ENCODE measurements at regions not wholly inside any gene's neighbourhood (a gene's known extent, or its start where the extent isn't known, plus 50 kb on each side); places are given as distances from the start of the nearest gene placed in this dataset.

DNA sequence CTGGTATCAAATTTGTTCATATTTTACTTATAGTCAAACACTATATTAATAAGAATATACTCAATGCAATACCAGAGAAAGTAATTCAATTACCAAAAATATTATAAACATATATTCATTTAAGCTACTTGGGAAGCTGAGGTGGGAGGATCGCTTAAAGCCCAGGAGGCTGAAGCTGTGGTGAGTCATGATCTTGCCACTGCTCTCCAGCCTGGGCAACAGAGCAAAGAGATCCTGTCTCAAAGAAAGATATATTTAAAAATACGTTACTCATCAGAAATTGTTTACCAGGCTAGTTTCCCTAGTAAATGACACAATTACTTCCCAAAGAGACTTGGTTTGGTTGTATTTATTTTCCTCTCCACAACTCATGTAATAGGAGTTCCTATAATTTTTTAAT lies 433.6 kb downstream of the GASK1B start:
- intact Hi-C loops (cut with DNase I; ENCODE audit: low total_unique reads) = no loop called here
- no peaks in the 10 kb centered on the region for H3K4me1 ChIP-seq
- TF ChIP-seq POLR2A (IDR thresholded peaks at IDR 0.05) = no peak
- TF ChIP-seq, protein P1, sequence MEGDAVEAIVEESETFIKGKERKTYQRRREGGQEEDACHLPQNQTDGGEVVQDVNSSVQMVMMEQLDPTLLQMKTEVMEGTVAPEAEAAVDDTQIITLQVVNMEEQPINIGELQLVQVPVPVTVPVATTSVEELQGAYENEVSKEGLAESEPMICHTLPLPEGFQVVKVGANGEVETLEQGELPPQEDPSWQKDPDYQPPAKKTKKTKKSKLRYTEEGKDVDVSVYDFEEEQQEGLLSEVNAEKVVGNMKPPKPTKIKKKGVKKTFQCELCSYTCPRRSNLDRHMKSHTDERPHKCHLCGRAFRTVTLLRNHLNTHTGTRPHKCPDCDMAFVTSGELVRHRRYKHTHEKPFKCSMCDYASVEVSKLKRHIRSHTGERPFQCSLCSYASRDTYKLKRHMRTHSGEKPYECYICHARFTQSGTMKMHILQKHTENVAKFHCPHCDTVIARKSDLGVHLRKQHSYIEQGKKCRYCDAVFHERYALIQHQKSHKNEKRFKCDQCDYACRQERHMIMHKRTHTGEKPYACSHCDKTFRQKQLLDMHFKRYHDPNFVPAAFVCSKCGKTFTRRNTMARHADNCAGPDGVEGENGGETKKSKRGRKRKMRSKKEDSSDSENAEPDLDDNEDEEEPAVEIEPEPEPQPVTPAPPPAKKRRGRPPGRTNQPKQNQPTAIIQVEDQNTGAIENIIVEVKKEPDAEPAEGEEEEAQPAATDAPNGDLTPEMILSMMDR (IDR thresholded peaks at IDR 0.05) = no peak
- TF ChIP-seq POLR2AphosphoS5 (IDR thresholded peaks at IDR 0.05) = no peak
- no peaks in the 10 kb centered on the region for H3K9me3 ChIP-seq
- H3K4me3 ChIP-seq = no peak overlapping the region
- no peaks in the 10 kb centered on the region for H3K27me3 ChIP-seq
- H3K27ac ChIP-seq = no peak overlapping the region
- no peaks in the 10 kb centered on the region for H3K36me3 ChIP-seq
- DNase-seq (ENCODE audit: low spot score in 2 of 2) = no peak

DNA sequence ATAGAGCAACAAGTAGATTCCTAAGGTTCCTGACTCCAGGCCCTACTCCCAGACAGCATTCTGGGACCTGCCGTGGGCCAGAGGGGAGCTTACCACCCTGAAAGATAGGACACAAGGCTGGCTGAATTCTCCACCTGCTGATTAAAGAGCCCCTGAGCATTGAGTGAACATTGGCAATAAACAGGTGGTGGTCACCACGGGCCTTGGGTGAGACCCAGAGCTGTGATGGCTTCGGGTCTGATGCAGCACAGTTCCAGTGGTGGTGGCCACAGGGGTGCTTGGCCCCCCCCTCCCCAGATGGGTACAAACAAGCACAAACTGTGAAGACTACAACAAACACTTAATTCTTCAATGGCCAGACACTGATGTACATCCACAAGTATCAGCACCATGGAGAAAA lies 444.6 kb downstream of the GASK1B start:
- H3K4me1 ChIP-seq = no peaks in the 10 kb centered on the region
- TF ChIP-seq POLR2AphosphoS5 (IDR thresholded peaks at IDR 0.05) = no peak
- TF ChIP-seq POLR2A (IDR thresholded peaks at IDR 0.05) = no peak
- TF ChIP-seq, protein P1 (IDR thresholded peaks at IDR 0.05) = no peak
- H3K27me3 ChIP-seq = no peaks in the 10 kb centered on the region
- no peaks in the 10 kb centered on the region for H3K9me3 ChIP-seq
- no peak for DNase-seq (ENCODE audit: low spot score in 2 of 2)
- intact Hi-C loops (cut with DNase I; ENCODE audit: low total_unique reads) = no loop called here
- H3K27ac ChIP-seq = no peak overlapping the region
- H3K4me3 ChIP-seq = no peak overlapping the region
- H3K36me3 ChIP-seq = no peaks in the 10 kb centered on the region

DNA sequence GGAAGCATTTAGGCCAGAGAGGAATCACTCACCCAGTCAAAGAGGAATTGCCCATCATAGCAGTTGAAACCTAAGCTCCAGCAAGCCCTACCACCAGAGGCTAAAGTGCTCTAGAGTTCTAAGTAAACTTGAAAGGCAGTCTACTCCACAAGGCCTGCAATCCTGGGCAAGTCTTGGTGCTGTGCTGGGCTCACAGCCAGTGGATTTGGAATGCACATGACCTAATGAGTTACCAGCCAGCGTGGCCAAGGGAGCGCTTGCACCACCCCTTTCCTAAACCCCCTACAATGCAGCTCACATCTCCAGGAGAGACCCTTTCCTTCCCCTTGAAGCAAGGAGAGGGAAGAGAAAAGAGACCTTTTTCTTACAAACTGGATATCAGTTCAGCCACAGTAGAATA lies 445.7 kb downstream of the GASK1B start:
- intact Hi-C loops (cut with DNase I; ENCODE audit: low total_unique reads) = no loop called here
- TF ChIP-seq POLR2AphosphoS5 (IDR thresholded peaks at IDR 0.05) (no peak), POLR2A (IDR thresholded peaks at IDR 0.05) (no peak)
- TF ChIP-seq, protein P1 (IDR thresholded peaks at IDR 0.05) = no peak
- Histone ChIP-seq H3K27ac (no peak overlapping the region), H3K36me3 (no peaks in the 10 kb centered on the region), H3K9me3 (no peaks in the 10 kb centered on the region), H3K27me3 (no peaks in the 10 kb centered on the region), H3K4me1 (no peaks in the 10 kb centered on the region), H3K4me3 (no peak overlapping the region)
- DNase-seq (ENCODE audit: low spot score in 2 of 2) = no peak

DNA sequence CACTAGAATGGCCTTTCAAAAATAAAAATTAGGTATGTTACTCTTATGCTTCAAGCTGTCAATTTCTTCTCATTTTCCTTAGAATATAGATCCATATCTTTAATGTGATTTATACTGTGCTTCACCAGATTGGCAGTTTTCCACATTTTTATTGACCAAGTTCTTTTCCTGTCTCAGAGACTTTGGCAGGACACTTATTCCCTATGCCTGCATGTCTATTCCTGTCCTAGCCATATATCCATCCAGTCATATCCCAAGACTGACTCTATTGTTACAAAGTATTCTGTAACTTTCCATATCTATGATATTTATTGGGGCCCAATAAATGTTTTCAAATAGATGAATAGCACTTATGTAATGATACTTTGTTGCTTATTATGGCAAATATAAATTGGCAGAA lies 450.7 kb downstream of the GASK1B start:
- intact Hi-C loops (cut with DNase I; ENCODE audit: low total_unique reads) = no loop called here
- Histone ChIP-seq H3K36me3 (no peaks in the 10 kb centered on the region), H3K4me3 (no peak overlapping the region), H3K27ac (no peak overlapping the region), H3K4me1 (no peaks in the 10 kb centered on the region), H3K9me3 (no peaks in the 10 kb centered on the region), H3K27me3 (no peaks in the 10 kb centered on the region)
- DNase-seq (ENCODE audit: low spot score in 2 of 2) = no peak
- TF ChIP-seq POLR2A (IDR thresholded peaks at IDR 0.05) (no peak), POLR2AphosphoS5 (IDR thresholded peaks at IDR 0.05) (no peak)
- TF ChIP-seq, protein P1 (IDR thresholded peaks at IDR 0.05) = no peak

DNA sequence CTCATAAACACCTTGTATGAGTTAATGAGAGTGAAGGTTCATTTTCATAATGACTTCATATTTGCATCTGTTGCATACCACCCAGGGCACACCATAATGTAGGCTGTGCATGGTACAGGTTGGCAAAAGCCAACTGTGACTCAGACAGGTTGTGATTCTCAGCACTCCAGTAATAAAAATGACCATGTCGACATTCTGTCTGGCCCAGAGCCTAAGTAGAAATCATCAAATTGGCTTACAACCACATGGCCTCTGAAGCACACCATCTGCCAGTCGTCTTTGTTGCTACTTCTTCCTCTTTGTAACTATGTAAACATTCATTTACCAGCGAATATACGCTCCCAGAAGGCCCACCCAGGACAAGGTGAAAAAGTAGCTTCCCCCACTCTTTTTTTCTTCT lies 459.5 kb downstream of the GASK1B start:
- intact Hi-C loops (cut with DNase I; ENCODE audit: low total_unique reads) = no loop called here
- Histone ChIP-seq H3K4me3 (no peak overlapping the region), H3K27ac (no peak overlapping the region), H3K36me3 (peaks cover 5% of the 10 kb centered on the region), H3K9me3 (no peaks in the 10 kb centered on the region), H3K27me3 (no peaks in the 10 kb centered on the region), H3K4me1 (no peaks in the 10 kb centered on the region)
- no peak for TF ChIP-seq POLR2AphosphoS5 (IDR thresholded peaks at IDR 0.05)
- TF ChIP-seq, protein P1 (IDR thresholded peaks at IDR 0.05) = no peak
- no peak for DNase-seq (ENCODE audit: low spot score in 2 of 2)
